ENCODE measurements at regions not wholly inside any gene's neighbourhood (a gene's known extent, or its start where the extent isn't known, plus 50 kb on each side); places are given as distances from the start of the nearest gene placed in this dataset.

GRCh38 chr4:125140966-125141495 lies 173.7 kb upstream of the FAT4 start:
- in situ Hi-C loops (cut with MboI; ENCODE audit: low pct_ligation_motif_present in 1 of 4, low pct_unique_long_range_greater_than_20kb in 1 of 4, low sequenced_read_pairs in 3 of 4) (no loop called here), intact Hi-C loops (cut with DNase I; ENCODE audit: low total_unique reads) (no loop called here)
- Histone ChIP-seq H3K27me3 (no peaks in the 10 kb centered on the region), H3K36me3 (no peaks in the 10 kb centered on the region), H3K9me3 (no peaks in the 10 kb centered on the region), H3K27ac (no peak overlapping the region), H3K4me3 (no peak overlapping the region), H3K4me1 (no peaks in the 10 kb centered on the region)
- WGBS, 2 donors (ENCODE audit: low coverage in 1 of 2): 59 to 80% methylated on average over 4 of the region's 4 CpGs
- TF ChIP-seq POLR2A (IDR thresholded peaks at IDR 0.05): no peak
- TF ChIP-seq EP300 (IDR thresholded peaks at IDR 0.05; ENCODE audit: low read depth): no peak
- no peak for TF ChIP-seq POLR2AphosphoS5 (IDR thresholded peaks at IDR 0.05)
- TF ChIP-seq CTCF (IDR thresholded peaks at IDR 0.05): no peak
- no peak for DNase-seq

GRCh38 chr4:125135652-125136051 lies 179.1 kb upstream of the FAT4 start:
- in situ Hi-C loops (cut with MboI; ENCODE audit: low pct_ligation_motif_present in 1 of 4, low pct_unique_long_range_greater_than_20kb in 1 of 4, low sequenced_read_pairs in 3 of 4): no loop called here
- no peak for DNase-seq
- no peaks in the 10 kb centered on the region for H3K4me1 ChIP-seq
- H3K27me3 ChIP-seq: no peaks in the 10 kb centered on the region
- no peak overlapping the region for H3K4me3 ChIP-seq
- H3K27ac ChIP-seq: no peak overlapping the region
- WGBS, 2 donors (ENCODE audit: low coverage in 1 of 2): 53 to 57% methylated on average over 2 of the region's 2 CpGs
- TF ChIP-seq CTCF (IDR thresholded peaks at IDR 0.05) (no peak), EP300 (IDR thresholded peaks at IDR 0.05; ENCODE audit: low read depth) (no peak), POLR2AphosphoS5 (IDR thresholded peaks at IDR 0.05) (no peak), POLR2A (IDR thresholded peaks at IDR 0.05) (no peak)
- intact Hi-C loops (cut with DNase I; ENCODE audit: low total_unique reads): no loop called here
- H3K36me3 ChIP-seq: no peaks in the 10 kb centered on the region
- no peaks in the 10 kb centered on the region for H3K9me3 ChIP-seq

- in situ Hi-C loops (cut with MboI; ENCODE audit: low pct_ligation_motif_present in 1 of 4, low pct_unique_long_range_greater_than_20kb in 1 of 4, low sequenced_read_pairs in 3 of 4): no loop called here
- no peaks in the 10 kb centered on the region for H3K27me3 ChIP-seq
- 77% methylated on average over 2 of the region's 2 CpGs; no CpG with 5 or more reads in 1 of the 2 donors for WGBS, 2 donors (ENCODE audit: low coverage in 1 of 2)
- H3K4me3 ChIP-seq: no peak overlapping the region
- H3K36me3 ChIP-seq: no peaks in the 10 kb centered on the region
- H3K27ac ChIP-seq: no peak overlapping the region
- intact Hi-C loops (cut with DNase I; ENCODE audit: low total_unique reads): no loop called here
- H3K9me3 ChIP-seq: no peaks in the 10 kb centered on the region
- no peaks in the 10 kb centered on the region for H3K4me1 ChIP-seq
- DNase-seq: no peak
- no peak for TF ChIP-seq POLR2A (IDR thresholded peaks at IDR 0.05)
- no peak for TF ChIP-seq EP300 (IDR thresholded peaks at IDR 0.05; ENCODE audit: low read depth)
- TF ChIP-seq CTCF (IDR thresholded peaks at IDR 0.05): no peak
- no peak for TF ChIP-seq POLR2AphosphoS5 (IDR thresholded peaks at IDR 0.05)
These were observed 182.0 kb upstream of the FAT4 start for GRCh38 chr4:125132729-125133128.

GRCh38 chr4:125131891-125132680 lies 182.7 kb upstream of the FAT4 start:
- DNase-seq: no peak
- no peak overlapping the region for H3K4me3 ChIP-seq
- no peak overlapping the region for H3K27ac ChIP-seq
- H3K27me3 ChIP-seq: no peaks in the 10 kb centered on the region
- WGBS, 2 donors (ENCODE audit: low coverage in 1 of 2): 75 to 84% methylated on average over 2 of the region's 2 CpGs
- TF ChIP-seq POLR2AphosphoS5 (IDR thresholded peaks at IDR 0.05) (no peak), EP300 (IDR thresholded peaks at IDR 0.05; ENCODE audit: low read depth) (no peak), CTCF (IDR thresholded peaks at IDR 0.05) (no peak), POLR2A (IDR thresholded peaks at IDR 0.05) (no peak)
- in situ Hi-C loops (cut with MboI; ENCODE audit: low pct_ligation_motif_present in 1 of 4, low pct_unique_long_range_greater_than_20kb in 1 of 4, low sequenced_read_pairs in 3 of 4) (no loop called here), intact Hi-C loops (cut with DNase I; ENCODE audit: low total_unique reads) (no loop called here)
- H3K36me3 ChIP-seq: no peaks in the 10 kb centered on the region
- H3K9me3 ChIP-seq: no peaks in the 10 kb centered on the region
- no peaks in the 10 kb centered on the region for H3K4me1 ChIP-seq

Measured in transverse colon (tissue), 4 donors.